Astrocyte (in vitro differentiated cells and primary cell): ENCODE measurements at regions not wholly inside any gene's neighbourhood (a gene's known extent, or its start where the extent isn't known, plus 50 kb on each side); places are given as distances from the start of the nearest gene placed in this dataset.

ENCODE experiments used
- EZH2 ChIP-seq: IDR thresholded peaks from 2 replicates; pipeline ENCODE4 v1.6.1; 2012; ENCODE audit warnings: mild to moderate bottlenecking, low read length, inconsistent platforms; ENCODE audit not compliant: insufficient read depth
- TF ChIP-seq, protein P1 (sequence below): IDR thresholded peaks from 2 replicates; pipeline ENCODE4 v1.5.1; 2011; ENCODE audit warnings: low read depth, mild to moderate bottlenecking, inconsistent platforms, low read length, moderate library complexity; ENCODE audit not compliant: insufficient read depth

DNA sequence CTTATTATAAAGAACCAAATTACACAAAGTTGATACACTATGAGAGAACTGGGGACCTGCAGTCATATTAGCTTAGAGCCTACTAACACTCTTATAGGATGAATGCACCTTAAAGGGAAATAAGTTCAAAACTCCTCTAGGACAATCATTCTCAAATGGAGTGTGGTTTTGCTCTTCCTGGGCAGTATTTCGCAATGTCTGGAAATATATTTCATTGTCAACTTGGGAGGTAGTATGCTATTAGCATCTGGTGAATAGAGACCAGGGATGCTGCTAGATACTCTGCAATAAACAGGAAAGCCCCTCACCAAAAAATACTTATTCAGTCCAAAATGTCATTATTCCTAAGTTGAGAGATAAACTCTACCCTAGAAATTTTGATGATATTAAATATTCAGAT, 451.4 kb upstream of the ARPP21 start:
- TF ChIP-seq, protein P1, sequence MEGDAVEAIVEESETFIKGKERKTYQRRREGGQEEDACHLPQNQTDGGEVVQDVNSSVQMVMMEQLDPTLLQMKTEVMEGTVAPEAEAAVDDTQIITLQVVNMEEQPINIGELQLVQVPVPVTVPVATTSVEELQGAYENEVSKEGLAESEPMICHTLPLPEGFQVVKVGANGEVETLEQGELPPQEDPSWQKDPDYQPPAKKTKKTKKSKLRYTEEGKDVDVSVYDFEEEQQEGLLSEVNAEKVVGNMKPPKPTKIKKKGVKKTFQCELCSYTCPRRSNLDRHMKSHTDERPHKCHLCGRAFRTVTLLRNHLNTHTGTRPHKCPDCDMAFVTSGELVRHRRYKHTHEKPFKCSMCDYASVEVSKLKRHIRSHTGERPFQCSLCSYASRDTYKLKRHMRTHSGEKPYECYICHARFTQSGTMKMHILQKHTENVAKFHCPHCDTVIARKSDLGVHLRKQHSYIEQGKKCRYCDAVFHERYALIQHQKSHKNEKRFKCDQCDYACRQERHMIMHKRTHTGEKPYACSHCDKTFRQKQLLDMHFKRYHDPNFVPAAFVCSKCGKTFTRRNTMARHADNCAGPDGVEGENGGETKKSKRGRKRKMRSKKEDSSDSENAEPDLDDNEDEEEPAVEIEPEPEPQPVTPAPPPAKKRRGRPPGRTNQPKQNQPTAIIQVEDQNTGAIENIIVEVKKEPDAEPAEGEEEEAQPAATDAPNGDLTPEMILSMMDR: no peak
- TF ChIP-seq EZH2: no peak
